H9 (cell line): ENCODE measurements at regions not wholly inside any gene's neighbourhood (a gene's known extent, or its start where the extent isn't known, plus 50 kb on each side); places are given as distances from the start of the nearest gene placed in this dataset.

Experiments used
- DNase-seq: peaks from one replicate; pipeline ENCODE4 v3.0.0-alpha.2; 2017
- H2AFZ ChIP-seq: one replicate; pipeline ENCODE4 v1.6.1; 2013; ENCODE audit warnings: mild to moderate bottlenecking, low read length, control low read depth, moderate library complexity
- H2AK5ac ChIP-seq: 2 replicates; pipeline ENCODE4 v1.6.1; 2013; ENCODE audit warnings: low read length, control low read depth, mixed read lengths; ENCODE audit not compliant: insufficient read length
- H2BK120ac ChIP-seq: one replicate; pipeline ENCODE4 v1.6.1; 2013; ENCODE audit warnings: low read depth, mild to moderate bottlenecking, low read length, control low read depth, inconsistent platforms; ENCODE audit not compliant: poor library complexity, severe bottlenecking
- H2BK12ac ChIP-seq: 2 replicates; pipeline ENCODE4 v1.6.1; 2013; ENCODE audit warnings: low read length, control low read depth, mixed read lengths, low read depth; ENCODE audit not compliant: insufficient read length
- H2BK15ac ChIP-seq: 2 replicates; pipeline ENCODE4 v1.6.1; 2013; ENCODE audit warnings: low read depth, low read length, control low read depth
- H2BK20ac ChIP-seq: one replicate; pipeline ENCODE4 v1.6.1; 2013; ENCODE audit warnings: low read depth, mild to moderate bottlenecking, low read length, control low read depth, inconsistent platforms; ENCODE audit not compliant: poor library complexity, severe bottlenecking
- H2BK5ac ChIP-seq: 2 replicates; pipeline ENCODE4 v1.6.1; 2013; ENCODE audit warnings: low read length, control low read depth, mixed read lengths; ENCODE audit not compliant: insufficient read length
- H3K14ac ChIP-seq: 2 replicates; pipeline ENCODE4 v1.6.1; 2013; ENCODE audit warnings: low read length, control low read depth; ENCODE audit not compliant: insufficient read depth
- H3K18ac ChIP-seq: 2 replicates; pipeline ENCODE4 v1.6.1; 2013; ENCODE audit warnings: low read depth, mild to moderate bottlenecking, mixed read lengths, low read length, control low read depth; ENCODE audit not compliant: insufficient read length
- H3K23ac ChIP-seq: 2 replicates; pipeline ENCODE4 v1.6.1; 2013; ENCODE audit warnings: low read length, control low read depth, mixed read lengths, low read depth; ENCODE audit not compliant: insufficient read length
- H3K23me2 ChIP-seq: 2 replicates; pipeline ENCODE4 v1.6.1; 2013; ENCODE audit warnings: low read depth, mild to moderate bottlenecking, mixed read lengths, low read length, control low read depth; ENCODE audit not compliant: insufficient read length, poor library complexity, severe bottlenecking
- H3K27ac ChIP-seq: 2 replicates; pipeline ENCODE4 v1.5.1; 2013; ENCODE audit warnings: low read length, control low read depth, mixed read lengths, low read depth; ENCODE audit not compliant: insufficient read length
- H3K27me3 ChIP-seq: 2 replicates; pipeline ENCODE4 v1.6.1; 2013; ENCODE audit warnings: low read length, control low read depth, inconsistent platforms; ENCODE audit not compliant: insufficient read depth
- H3K4ac ChIP-seq: 2 replicates; pipeline ENCODE4 v1.6.1; 2013; ENCODE audit warnings: low read depth, mild to moderate bottlenecking, control low read depth, inconsistent platforms, low read length, moderate library complexity
- H3K4me1 ChIP-seq: 2 replicates; pipeline ENCODE4 v1.6.1; 2013; ENCODE audit warnings: low read length, control low read depth, inconsistent platforms; ENCODE audit not compliant: insufficient read depth
- H3K4me2 ChIP-seq: 2 replicates; pipeline ENCODE4 v1.6.1; 2013; ENCODE audit warnings: low read length, control low read depth, mixed read lengths; ENCODE audit not compliant: insufficient read length, insufficient read depth
- H3K56ac ChIP-seq: 2 replicates; pipeline ENCODE4 v1.6.1; 2013; ENCODE audit warnings: low read depth, mild to moderate bottlenecking, mixed read lengths, low read length, control low read depth; ENCODE audit not compliant: insufficient read length
- H3K79me1 ChIP-seq: 2 replicates; pipeline ENCODE4 v1.6.1; 2013; ENCODE audit warnings: low read depth, mild to moderate bottlenecking, moderate library complexity, low read length, control low read depth, inconsistent platforms; ENCODE audit not compliant: insufficient read depth, poor library complexity, severe bottlenecking
- H3K79me2 ChIP-seq: 2 replicates; pipeline ENCODE4 v1.6.1; 2013; ENCODE audit warnings: low read length, control low read depth, inconsistent platforms; ENCODE audit not compliant: insufficient read depth
- H3K9ac ChIP-seq: 2 replicates; pipeline ENCODE4 v1.6.1; 2013; ENCODE audit warnings: low read length, control low read depth, mixed read lengths; ENCODE audit not compliant: insufficient read length; ENCODE audit errors: extremely low read depth
- H3K9me3 ChIP-seq: one replicate; pipeline ENCODE4 v1.6.1; 2013; ENCODE audit warnings: low read depth, low read length, inconsistent platforms; ENCODE audit not compliant: control insufficient read depth
- H3T11ph ChIP-seq: one replicate; pipeline ENCODE4 v1.6.1; 2013; ENCODE audit warnings: mild to moderate bottlenecking, low read length, control low read depth, inconsistent platforms
- H4K20me1 ChIP-seq: one replicate; pipeline ENCODE4 v1.6.1; 2013; ENCODE audit not compliant: control insufficient read depth, insufficient read length, insufficient read depth
- H4K5ac ChIP-seq: 2 replicates; pipeline ENCODE4 v1.6.1; 2013; ENCODE audit warnings: low read depth, mild to moderate bottlenecking, mixed read lengths, low read length, control low read depth; ENCODE audit not compliant: insufficient read length
- H4K8ac ChIP-seq: replicated peaks from 2 replicates; pipeline ENCODE4 v1.6.1; 2013; ENCODE audit warnings: low read length, control low read depth, mixed read lengths, low read depth; ENCODE audit not compliant: insufficient read length
- H4K91ac ChIP-seq: 2 replicates; pipeline ENCODE4 v1.6.1; 2013; ENCODE audit warnings: low read depth, mild to moderate bottlenecking, moderate library complexity, mixed read lengths, low read length, control low read depth; ENCODE audit not compliant: insufficient read length
- H3K27ac Mint-ChIP-seq, 3 experiments: 2 replicates in 2 of 3; 3 replicates in 1 of 3; pipeline ENCODE4 v1.8.0; 2020 to 2021; ENCODE audit warnings: mixed read lengths in 3 of 3, mild to moderate bottlenecking in 1 of 3, moderate library complexity in 1 of 3
- H3K27me3 Mint-ChIP-seq: 2 replicates; pipeline ENCODE4 v1.8.0; 2021; ENCODE audit warnings: low read depth, mild to moderate bottlenecking, moderate library complexity, mixed read lengths
- H3K36me3 Mint-ChIP-seq, 3 experiments: 2 replicates in 2 of 3; 3 replicates in 1 of 3; pipeline ENCODE4 v1.8.0; 2020 to 2021; ENCODE audit warnings: low read depth in 3 of 3, mixed read lengths in 3 of 3; ENCODE audit not compliant: insufficient read depth in 1 of 3
- H3K4me1 Mint-ChIP-seq, 2 experiments: 2 replicates each; pipeline ENCODE4 v1.8.0; 2020; ENCODE audit warnings: mixed read lengths in 2 of 2
- H3K4me3 Mint-ChIP-seq, 2 experiments: 2 replicates in 1 of 2; 3 replicates in 1 of 2; pipeline ENCODE4 v1.8.0; 2020 to 2021; ENCODE audit warnings: mild to moderate bottlenecking in 2 of 2, mixed read lengths in 2 of 2, moderate library complexity in 1 of 2
- H3K9me3 Mint-ChIP-seq, 2 experiments: 2 replicates in 1 of 2; 3 replicates in 1 of 2; pipeline ENCODE4 v1.8.0; 2020; ENCODE audit warnings: mild to moderate bottlenecking in 2 of 2, mixed read lengths in 2 of 2, moderate library complexity in 1 of 2
- WGBS: extraction: QIAGEN DNeasy Blood & Tissue Kit; methylation state at CpG from one replicate; pipeline ENCODE4 v1.1.7; 2013; ENCODE audit warnings: missing lambda C conversion rate, low lambda C conversion rate, mixed read lengths; ENCODE audit not compliant: insufficient read length; ENCODE audit errors: extremely low coverage; 5-methylcytosine and 5-hydroxymethylcytosine counted together
- TF ChIP-seq, protein P1 (sequence below): fragments of 200-600 bp; sonication (generic); conservative IDR thresholded peaks from 3 replicates; pipeline ENCODE4 v1.8.0; 2021; ENCODE audit warnings: antibody characterized with exemption, mild to moderate bottlenecking

DNA sequence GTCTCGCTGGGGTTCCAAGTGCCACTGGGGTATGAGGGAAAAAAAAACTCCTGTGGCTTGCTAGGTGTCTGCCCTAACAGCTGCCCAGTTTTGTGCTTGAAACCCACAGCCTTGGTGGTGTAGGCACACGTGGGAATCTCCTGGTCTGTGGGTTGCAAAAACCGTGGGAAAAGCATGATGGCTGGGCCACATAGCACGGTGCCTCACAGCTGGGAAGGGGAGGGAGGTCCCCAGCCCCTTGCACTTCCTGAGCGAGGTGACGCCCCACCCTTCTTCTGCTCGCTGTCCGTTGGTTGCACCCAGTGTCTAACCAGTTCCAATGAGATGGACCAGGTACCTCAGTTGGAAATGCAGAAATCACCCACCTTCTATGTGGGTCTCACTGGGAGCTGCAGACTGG is 144.3 kb downstream of the KBTBD8 start:
- no peak overlapping the region for H2AK5ac ChIP-seq
- no peaks in the 10 kb centered on the region for H3K79me2 ChIP-seq
- no peak overlapping the region for H2BK5ac ChIP-seq
- DNase-seq: no peak
- no peak overlapping the region for H3K18ac ChIP-seq
- H3K27me3 Mint-ChIP-seq: no peaks in the 10 kb centered on the region; the same call in 1 of the 2 replicates
- no peak overlapping the region for H4K91ac ChIP-seq
- H3K9me3 Mint-ChIP-seq: peaks cover 13 to 17% of the 10 kb centered on the region in 2 experiments
- H4K20me1 ChIP-seq: no peaks in the 10 kb centered on the region
- H4K5ac ChIP-seq: no peak overlapping the region
- H2BK12ac ChIP-seq: no peak overlapping the region
- H3K4me1 ChIP-seq: no peaks in the 10 kb centered on the region
- no peak overlapping the region for H3K23ac ChIP-seq
- H2BK15ac ChIP-seq: no peak overlapping the region
- H3K14ac ChIP-seq: no peak overlapping the region
- no peaks in the 10 kb centered on the region for H3K4me1 Mint-ChIP-seq
- H3K79me1 ChIP-seq: no peaks in the 10 kb centered on the region
- no peak overlapping the region for H3K4ac ChIP-seq
- no peak overlapping the region for H2BK20ac ChIP-seq
- peaks cover under 1 to 16% (median 4%) of the 10 kb centered on the region in 3 experiments; a peak in 5 of 7 replicates for H3K36me3 Mint-ChIP-seq
- TF ChIP-seq, protein P1, sequence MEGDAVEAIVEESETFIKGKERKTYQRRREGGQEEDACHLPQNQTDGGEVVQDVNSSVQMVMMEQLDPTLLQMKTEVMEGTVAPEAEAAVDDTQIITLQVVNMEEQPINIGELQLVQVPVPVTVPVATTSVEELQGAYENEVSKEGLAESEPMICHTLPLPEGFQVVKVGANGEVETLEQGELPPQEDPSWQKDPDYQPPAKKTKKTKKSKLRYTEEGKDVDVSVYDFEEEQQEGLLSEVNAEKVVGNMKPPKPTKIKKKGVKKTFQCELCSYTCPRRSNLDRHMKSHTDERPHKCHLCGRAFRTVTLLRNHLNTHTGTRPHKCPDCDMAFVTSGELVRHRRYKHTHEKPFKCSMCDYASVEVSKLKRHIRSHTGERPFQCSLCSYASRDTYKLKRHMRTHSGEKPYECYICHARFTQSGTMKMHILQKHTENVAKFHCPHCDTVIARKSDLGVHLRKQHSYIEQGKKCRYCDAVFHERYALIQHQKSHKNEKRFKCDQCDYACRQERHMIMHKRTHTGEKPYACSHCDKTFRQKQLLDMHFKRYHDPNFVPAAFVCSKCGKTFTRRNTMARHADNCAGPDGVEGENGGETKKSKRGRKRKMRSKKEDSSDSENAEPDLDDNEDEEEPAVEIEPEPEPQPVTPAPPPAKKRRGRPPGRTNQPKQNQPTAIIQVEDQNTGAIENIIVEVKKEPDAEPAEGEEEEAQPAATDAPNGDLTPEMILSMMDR: no peak
- H3K4me2 ChIP-seq: no peak overlapping the region
- no peak overlapping the region for H3K27ac ChIP-seq
- no peaks in the 10 kb centered on the region for H3K23me2 ChIP-seq
- H3T11ph ChIP-seq: no peak overlapping the region
- no peak overlapping the region for H4K8ac ChIP-seq
- no peak overlapping the region for H2AFZ ChIP-seq
- no CpG with 5 or more reads among the region's 8 CpGs for WGBS
- H3K56ac ChIP-seq: no peak overlapping the region
- no peak overlapping the region for H3K9ac ChIP-seq
- no peak overlapping the region for H2BK120ac ChIP-seq
- H3K27me3 ChIP-seq: no peaks in the 10 kb centered on the region
- no peak overlapping the region for H3K27ac Mint-ChIP-seq
- no peaks in the 10 kb centered on the region for H3K9me3 ChIP-seq
- no peak overlapping the region for H3K4me3 Mint-ChIP-seq
